ENCODE measurements at regions not wholly inside any gene's neighbourhood (a gene's known extent, or its start where the extent isn't known, plus 50 kb on each side); places are given as distances from the start of the nearest gene placed in this dataset.

DNA sequence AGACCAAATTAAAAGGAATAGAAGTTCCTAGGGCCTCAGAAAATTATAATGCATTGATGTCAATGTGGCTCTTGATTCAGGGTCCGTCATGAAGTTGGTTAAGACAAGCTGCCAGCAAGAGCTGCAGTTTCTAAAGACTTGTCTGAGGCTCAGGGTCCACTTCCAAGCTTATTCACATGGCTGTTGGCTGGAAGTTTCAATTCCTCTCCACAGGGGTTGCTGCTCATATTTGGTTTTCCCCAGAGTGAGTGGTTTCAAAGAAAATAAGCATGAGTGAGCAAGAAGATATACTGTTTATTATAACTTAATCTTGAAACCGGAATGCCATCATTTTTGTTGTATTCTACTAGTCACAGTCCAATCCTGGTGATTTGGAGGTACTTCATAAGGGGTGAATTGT lies 1247.4 kb downstream of the LRFN5 start:
- Histone ChIP-seq H3F3A (replicated peaks; ENCODE audit: insufficient read depth) (no peaks in the 10 kb centered on the region), H4K20me1 (ENCODE audit: insufficient read depth) (no peaks in the 10 kb centered on the region), H2AFZ (ENCODE audit: low read depth) (no peak overlapping the region), H3K27me3 (ENCODE audit: insufficient read depth) (no peaks in the 10 kb centered on the region), H3K9me3 (no peaks in the 10 kb centered on the region), H3K36me3 (replicated peaks in 1 of 2; ENCODE audit: control insufficient read depth in 1 of 2, insufficient read depth in 2 of 2, low read length in 1 of 2) (no peaks in the 10 kb centered on the region), H3K9ac (no peak overlapping the region), H3K4me2 (no peak overlapping the region), H3K9me2 (no peaks in the 10 kb centered on the region), H3K27ac (ENCODE audit: low read depth in 2 of 2, low read length in 1 of 2) (no peak overlapping the region), H3K4me1 (ENCODE audit: control insufficient read depth in 1 of 2, insufficient read depth in 2 of 2, low read depth in 1 of 2, low read length in 1 of 2) (no peaks in the 10 kb centered on the region), H3K4me3 (ENCODE audit: low read depth in 2 of 2, low read length in 1 of 2) (no peak overlapping the region), H3K79me2 (ENCODE audit: insufficient read depth) (no peaks in the 10 kb centered on the region)
- ChIA-PET CTCF (no interaction called here), POLR2A (no interaction called here)
- TF ChIP-seq RAD21 (IDR thresholded peaks at IDR 0.05; ENCODE audit: low read length): no peak
- no peak for TF ChIP-seq TAF1 (IDR thresholded peaks at IDR 0.05; ENCODE audit: borderline replicate concordance, low read depth, low read length)
- TF ChIP-seq, protein P1, sequence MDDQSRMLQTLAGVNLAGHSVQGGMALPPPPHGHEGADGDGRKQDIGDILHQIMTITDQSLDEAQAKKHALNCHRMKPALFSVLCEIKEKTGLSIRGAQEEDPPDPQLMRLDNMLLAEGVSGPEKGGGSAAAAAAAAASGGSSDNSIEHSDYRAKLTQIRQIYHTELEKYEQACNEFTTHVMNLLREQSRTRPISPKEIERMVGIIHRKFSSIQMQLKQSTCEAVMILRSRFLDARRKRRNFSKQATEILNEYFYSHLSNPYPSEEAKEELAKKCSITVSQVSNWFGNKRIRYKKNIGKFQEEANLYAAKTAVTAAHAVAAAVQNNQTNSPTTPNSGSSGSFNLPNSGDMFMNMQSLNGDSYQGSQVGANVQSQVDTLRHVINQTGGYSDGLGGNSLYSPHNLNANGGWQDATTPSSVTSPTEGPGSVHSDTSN (IDR thresholded peaks at IDR 0.05): no peak
- TF ChIP-seq SIN3A (IDR thresholded peaks at IDR 0.05; ENCODE audit: borderline replicate concordance, low read depth, low read length): no peak
- TF ChIP-seq, protein P2, sequence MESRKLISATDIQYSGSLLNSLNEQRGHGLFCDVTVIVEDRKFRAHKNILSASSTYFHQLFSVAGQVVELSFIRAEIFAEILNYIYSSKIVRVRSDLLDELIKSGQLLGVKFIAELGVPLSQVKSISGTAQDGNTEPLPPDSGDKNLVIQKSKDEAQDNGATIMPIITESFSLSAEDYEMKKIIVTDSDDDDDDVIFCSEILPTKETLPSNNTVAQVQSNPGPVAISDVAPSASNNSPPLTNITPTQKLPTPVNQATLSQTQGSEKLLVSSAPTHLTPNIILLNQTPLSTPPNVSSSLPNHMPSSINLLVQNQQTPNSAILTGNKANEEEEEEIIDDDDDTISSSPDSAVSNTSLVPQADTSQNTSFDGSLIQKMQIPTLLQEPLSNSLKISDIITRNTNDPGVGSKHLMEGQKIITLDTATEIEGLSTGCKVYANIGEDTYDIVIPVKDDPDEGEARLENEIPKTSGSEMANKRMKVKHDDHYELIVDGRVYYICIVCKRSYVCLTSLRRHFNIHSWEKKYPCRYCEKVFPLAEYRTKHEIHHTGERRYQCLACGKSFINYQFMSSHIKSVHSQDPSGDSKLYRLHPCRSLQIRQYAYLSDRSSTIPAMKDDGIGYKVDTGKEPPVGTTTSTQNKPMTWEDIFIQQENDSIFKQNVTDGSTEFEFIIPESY (IDR thresholded peaks at IDR 0.05; ENCODE audit: borderline replicate concordance, low read depth): no peak
- TF ChIP-seq TEAD4 (IDR thresholded peaks at IDR 0.05; ENCODE audit: borderline replicate concordance, insufficient read depth): no peak
- TF ChIP-seq, protein P3, sequence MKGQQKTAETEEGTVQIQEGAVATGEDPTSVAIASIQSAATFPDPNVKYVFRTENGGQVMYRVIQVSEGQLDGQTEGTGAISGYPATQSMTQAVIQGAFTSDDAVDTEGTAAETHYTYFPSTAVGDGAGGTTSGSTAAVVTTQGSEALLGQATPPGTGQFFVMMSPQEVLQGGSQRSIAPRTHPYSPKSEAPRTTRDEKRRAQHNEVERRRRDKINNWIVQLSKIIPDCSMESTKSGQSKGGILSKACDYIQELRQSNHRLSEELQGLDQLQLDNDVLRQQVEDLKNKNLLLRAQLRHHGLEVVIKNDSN (IDR thresholded peaks at IDR 0.05; ENCODE audit: borderline replicate concordance, low read depth): no peak
- no peak for TF ChIP-seq EP300 (IDR thresholded peaks at IDR 0.05; ENCODE audit: borderline replicate concordance in 1 of 2, low read depth in 1 of 2, low read length in 1 of 2)
- no peak for TF ChIP-seq JUND (IDR thresholded peaks at IDR 0.05)
- no peak for TF ChIP-seq RXRA (IDR thresholded peaks at IDR 0.05; ENCODE audit: borderline replicate concordance, low read depth)
- TF ChIP-seq FOXJ3 (CRISPR knock-in tag; IDR thresholded peaks at IDR 0.05): no peak
- TF ChIP-seq, protein P4, sequence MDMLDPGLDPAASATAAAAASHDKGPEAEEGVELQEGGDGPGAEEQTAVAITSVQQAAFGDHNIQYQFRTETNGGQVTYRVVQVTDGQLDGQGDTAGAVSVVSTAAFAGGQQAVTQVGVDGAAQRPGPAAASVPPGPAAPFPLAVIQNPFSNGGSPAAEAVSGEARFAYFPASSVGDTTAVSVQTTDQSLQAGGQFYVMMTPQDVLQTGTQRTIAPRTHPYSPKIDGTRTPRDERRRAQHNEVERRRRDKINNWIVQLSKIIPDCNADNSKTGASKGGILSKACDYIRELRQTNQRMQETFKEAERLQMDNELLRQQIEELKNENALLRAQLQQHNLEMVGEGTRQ (IDR thresholded peaks at IDR 0.05; ENCODE audit: borderline replicate concordance, low read depth, low read length): no peak
- no peak for TF ChIP-seq GATA2 (CRISPR knock-in tag; IDR thresholded peaks at IDR 0.05)
- no peak for TF ChIP-seq RFX5 (IDR thresholded peaks at IDR 0.05; ENCODE audit: low read length)
- TF ChIP-seq RCOR1 (IDR thresholded peaks at IDR 0.05; ENCODE audit: low read length): no peak
- TF ChIP-seq FOSL2 (IDR thresholded peaks at IDR 0.05; ENCODE audit: borderline replicate concordance, low read depth): no peak
- no peak for TF ChIP-seq EZH2phosphoT487 (IDR thresholded peaks at IDR 0.05; ENCODE audit: borderline replicate concordance, low read depth)
- no peak for TF ChIP-seq YY1 (IDR thresholded peaks at IDR 0.05; ENCODE audit: low read depth)
- no peak for TF ChIP-seq TCF12 (IDR thresholded peaks at IDR 0.05)
- WGBS (ENCODE audit: low lambda C conversion rate): 7% methylated on average over 2 of the region's 2 CpGs
- DNase-seq: no peak

Data from SK-N-SH (cell line).